GM12878 (cell line): ENCODE measurements at regions not wholly inside any gene's neighbourhood (a gene's known extent, or its start where the extent isn't known, plus 50 kb on each side); places are given as distances from the start of the nearest gene placed in this dataset.
A peak's percentile ranks its signal among the peaks of the same experiment; 100 is the strongest.

Experiments used
- ATAC-seq: fragments of 200-7000 bp; cut with Tn5 transposase; 3 replicates; pipeline ENCODE4 v1.9.1; 2020; ENCODE audit warnings: mild to moderate bottlenecking, moderate library complexity
- BruUV-seq: library from RNA; stranded (reverse); fragments of 400-500 nt; replicated peaks from 2 replicates; lab custom pipeline; 2021; lab: Mats Ljungman, UMichigan
- CTCF ChIA-PET: fragments of 300-600 bp; sonication (Branson Sonifier 250); formaldehyde crosslinking; extraction: SDS; loops from one replicate; lab custom pipeline; 2021; ENCODE audit warnings: inconsistent platforms; lab: Yijun Ruan, JAX
- POLR2A ChIA-PET: fragments of 350-600 bp; formaldehyde crosslinking; extraction: SDS; loops from one replicate; lab custom pipeline; 2021; ENCODE audit warnings: inconsistent platforms; lab: Charles Lee
- RAD21 ChIA-PET: fragments of 300-600 bp; sonication (Branson Sonifier 250); formaldehyde crosslinking; loops from one replicate; lab custom pipeline; 2023; ENCODE audit warnings: antibody characterized with exemption; ENCODE audit not compliant: unreplicated experiment; lab: Charles Lee
- SMC1A ChIA-PET: fragments of 300-600 bp; sonication (Branson Sonifier 250); formaldehyde crosslinking; loops from one replicate; lab custom pipeline; 2023; ENCODE audit not compliant: unreplicated experiment, uncharacterized antibody; lab: Charles Lee
- DNase-seq: peaks from one replicate; pipeline ENCODE4 v3.0.0-alpha.2; 2011; ENCODE audit warnings: low read depth, low spot score
- FAIRE-seq: peaks from 3 replicates; lab custom pipeline; 2011; peaks lifted over from hg19 to GRCh38; lab: Jason Lieb, UNC
- H2AFZ ChIP-seq: 2 replicates; pipeline ENCODE4 v1.6.0; 2011; ENCODE audit warnings: low read depth, low read length, control low read depth; ENCODE audit not compliant: control insufficient read depth
- H3K27ac ChIP-seq: 2 replicates; pipeline ENCODE4 v1.5.1; 2011; ENCODE audit warnings: control low read depth; ENCODE audit not compliant: control insufficient read depth, insufficient read depth
- H3K27me3 ChIP-seq, 2 experiments: replicated peaks in 1 of 2; 2 replicates each; pipeline versions ENCODE4 v1.6.0 to v1.6.1; 2011; ENCODE audit warnings: low read length in 1 of 2; ENCODE audit not compliant: control insufficient read depth in 2 of 2, insufficient read depth in 2 of 2
- H3K36me3 ChIP-seq, 2 experiments: 2 replicates each; pipeline ENCODE4 v1.5.1; 2011; ENCODE audit warnings: low read length in 1 of 2; ENCODE audit not compliant: control insufficient read depth in 2 of 2, insufficient read depth in 2 of 2
- H3K4me1 ChIP-seq: 2 replicates; pipeline ENCODE4 v1.6.1; 2011; ENCODE audit warnings: mild to moderate bottlenecking, low read length, moderate library complexity, mixed read lengths; ENCODE audit not compliant: control insufficient read depth, insufficient read depth
- H3K4me2 ChIP-seq: 2 replicates; pipeline ENCODE4 v1.6.0; 2011; ENCODE audit warnings: control low read depth; ENCODE audit not compliant: control insufficient read depth, insufficient read depth
- H3K4me3 ChIP-seq: fragments of 200-600 bp; sonication (generic); 2 replicates; pipeline ENCODE4 v1.5.1; 2016
- H3K79me2 ChIP-seq: 2 replicates; pipeline ENCODE4 v1.6.0; 2011; ENCODE audit warnings: low read length; ENCODE audit not compliant: control insufficient read depth, insufficient read depth
- H3K9ac ChIP-seq: 2 replicates; pipeline ENCODE4 v1.8.0; 2011; ENCODE audit warnings: low read length, control low read depth, mixed read lengths; ENCODE audit not compliant: control insufficient read depth, insufficient read depth
- H3K9me3 ChIP-seq: replicated peaks from 3 replicates; pipeline ENCODE4 v1.5.1; 2011; ENCODE audit warnings: mild to moderate bottlenecking, low read length; ENCODE audit not compliant: control insufficient read depth, insufficient read depth
- H4K20me1 ChIP-seq: 2 replicates; pipeline ENCODE4 v1.6.0; 2011; ENCODE audit not compliant: control insufficient read depth, insufficient read depth
- BCL11A ChIP-seq: IDR thresholded peaks from 2 replicates; pipeline ENCODE4 v1.6.1; 2011; ENCODE audit warnings: low read depth, low read length
- BHLHE40 ChIP-seq, 2 experiments: fragments of 450-650 bp in 1 of 2; IDR thresholded peaks; 2 replicates each; pipeline ENCODE4 v1.6.1; 2011 to 2017; ENCODE audit warnings: low read depth in 2 of 2, borderline replicate concordance in 1 of 2, improper control_type of control experiment in 1 of 2, low read length in 1 of 2, mild to moderate bottlenecking in 1 of 2
- BMI1 ChIP-seq: fragments of 450-650 bp; IDR thresholded peaks from 2 replicates; pipeline ENCODE4 v1.6.1; 2016; ENCODE audit warnings: mild to moderate bottlenecking, moderate library complexity, borderline replicate concordance
- BRCA1 ChIP-seq: IDR thresholded peaks from 2 replicates; pipeline ENCODE4 v1.6.1; 2011; ENCODE audit warnings: low read depth, low read length, improper control_type of control experiment
- IKZF2 ChIP-seq, 2 experiments: fragments of 450-650 bp; IDR thresholded peaks; 2 replicates each; pipeline ENCODE4 v1.6.1; 2017; ENCODE audit warnings: mild to moderate bottlenecking in 2 of 2, moderate library complexity in 2 of 2
- MTA2 ChIP-seq: fragments of 450-650 bp; IDR thresholded peaks from 2 replicates; pipeline ENCODE4 v1.6.1; 2016; ENCODE audit warnings: low read depth, mild to moderate bottlenecking, moderate library complexity
- MYB ChIP-seq: fragments of 150-350 bp; IDR thresholded peaks from 2 replicates; pipeline ENCODE4 v1.6.1; 2014; ENCODE audit warnings: mild to moderate bottlenecking, low read depth, low read length, borderline replicate concordance
- NRF1 ChIP-seq: conservative IDR thresholded peaks from 2 replicates; pipeline ENCODE4 v1.6.1; 2011; ENCODE audit warnings: mild to moderate bottlenecking, low read depth, low read length, improper control_type of control experiment
- PAX5 ChIP-seq: IDR thresholded peaks from 2 replicates; pipeline ENCODE4 v1.6.1; 2011; ENCODE audit warnings: low read depth, low read length, borderline replicate concordance
- RFX5 ChIP-seq: IDR thresholded peaks from 2 replicates; pipeline ENCODE4 v1.6.1; 2011; ENCODE audit warnings: low read depth, low read length, improper control_type of control experiment
- SP1 ChIP-seq: IDR thresholded peaks from one replicate; pipeline ENCODE4 v1.6.1; 2011; ENCODE audit warnings: low read depth, low read length
- YBX1 ChIP-seq: fragments of 450-650 bp; IDR thresholded peaks from 2 replicates; pipeline ENCODE4 v1.6.1; 2016; ENCODE audit warnings: antibody characterized with exemption
- WGBS: methylation state at CpG from one replicate; pipeline ENCODE4 v1.1.6; 2016; ENCODE audit warnings: low lambda C conversion rate; ENCODE audit not compliant: insufficient replicate concordance, insufficient coverage; ENCODE audit errors: missing lambda C conversion rate; 5-methylcytosine and 5-hydroxymethylcytosine counted together
- in situ Hi-C: fragments of 300-500 bp; cut with MboI; formaldehyde crosslinking; loops from 9 replicates; pipeline ENCODE4 v1.14.3; 2018; ENCODE audit warnings: mixed read lengths
- intact Hi-C: fragments of 100-400 bp; cut with micrococcal nuclease; formaldehyde crosslinking; loops from one replicate; pipeline ENCODE4 v1.14.2; 2022; ENCODE audit not compliant: unreplicated experiment
- TF ChIP-seq, protein P1 (sequence below): fragments of 450-650 bp; IDR thresholded peaks from 2 replicates; pipeline ENCODE4 v1.6.1; 2017; ENCODE audit warnings: mild to moderate bottlenecking
- TF ChIP-seq, protein P2 (sequence below): fragments of 450-650 bp; formaldehyde crosslinking; IDR thresholded peaks from 2 replicates; pipeline ENCODE4 v1.5.0; 2022; ENCODE audit warnings: mild to moderate bottlenecking, missing genetic modification characterization
- TF ChIP-seq, protein P3 (sequence below): fragments of 450-650 bp; formaldehyde crosslinking; IDR thresholded peaks from 2 replicates; pipeline ENCODE4 v1.4.0; 2022; ENCODE audit warnings: mild to moderate bottlenecking, moderate library complexity

DNA sequence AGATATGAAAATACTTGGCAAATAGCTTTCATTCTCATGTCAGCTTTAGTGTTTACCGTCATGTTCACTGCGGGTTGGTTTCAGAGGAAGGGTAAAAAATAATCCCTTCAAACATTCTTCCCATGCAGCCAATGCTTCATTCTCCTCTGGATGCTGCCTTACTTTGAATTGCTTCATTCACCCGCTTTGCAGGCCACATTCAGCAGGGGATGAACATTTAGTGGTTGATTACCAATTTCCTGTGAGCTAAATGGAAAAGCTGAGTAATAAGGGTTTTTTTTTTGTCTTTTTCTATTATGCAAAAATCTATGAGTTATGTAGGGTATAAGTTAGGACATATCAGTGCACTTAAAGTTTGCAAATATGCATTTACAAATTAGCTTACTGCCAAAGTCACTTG, 96.3 kb upstream of the MEF2C start:
- in situ Hi-C loops (no loop called here), intact Hi-C loops (no loop called here)
- H3K4me2 ChIP-seq = no peak overlapping the region
- TF ChIP-seq PAX5 (no peak), YBX1 (no peak), NRF1 (no peak), MYB (no peak), BMI1 (no peak), BHLHE40 (IDR thresholded peaks at IDR 0.05; ENCODE audit: borderline replicate concordance in 1 of 2, low read depth in 2 of 2, low read length in 1 of 2) (no peak), MTA2 (peak; percentile 44), BCL11A (0 out of 2 replicates have a peak, but pooled peaks have one; percentile 38), IKZF2 (IDR thresholded peaks at IDR 0.05) (peak in 1 of 2 experiments; percentile 40; a peak in 2 of 4 replicates), RFX5 (no peak), SP1 (no peak), BRCA1 (no peak)
- TF ChIP-seq, protein P1, sequence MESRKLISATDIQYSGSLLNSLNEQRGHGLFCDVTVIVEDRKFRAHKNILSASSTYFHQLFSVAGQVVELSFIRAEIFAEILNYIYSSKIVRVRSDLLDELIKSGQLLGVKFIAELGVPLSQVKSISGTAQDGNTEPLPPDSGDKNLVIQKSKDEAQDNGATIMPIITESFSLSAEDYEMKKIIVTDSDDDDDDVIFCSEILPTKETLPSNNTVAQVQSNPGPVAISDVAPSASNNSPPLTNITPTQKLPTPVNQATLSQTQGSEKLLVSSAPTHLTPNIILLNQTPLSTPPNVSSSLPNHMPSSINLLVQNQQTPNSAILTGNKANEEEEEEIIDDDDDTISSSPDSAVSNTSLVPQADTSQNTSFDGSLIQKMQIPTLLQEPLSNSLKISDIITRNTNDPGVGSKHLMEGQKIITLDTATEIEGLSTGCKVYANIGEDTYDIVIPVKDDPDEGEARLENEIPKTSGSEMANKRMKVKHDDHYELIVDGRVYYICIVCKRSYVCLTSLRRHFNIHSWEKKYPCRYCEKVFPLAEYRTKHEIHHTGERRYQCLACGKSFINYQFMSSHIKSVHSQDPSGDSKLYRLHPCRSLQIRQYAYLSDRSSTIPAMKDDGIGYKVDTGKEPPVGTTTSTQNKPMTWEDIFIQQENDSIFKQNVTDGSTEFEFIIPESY = no peak
- TF ChIP-seq, protein P2, sequence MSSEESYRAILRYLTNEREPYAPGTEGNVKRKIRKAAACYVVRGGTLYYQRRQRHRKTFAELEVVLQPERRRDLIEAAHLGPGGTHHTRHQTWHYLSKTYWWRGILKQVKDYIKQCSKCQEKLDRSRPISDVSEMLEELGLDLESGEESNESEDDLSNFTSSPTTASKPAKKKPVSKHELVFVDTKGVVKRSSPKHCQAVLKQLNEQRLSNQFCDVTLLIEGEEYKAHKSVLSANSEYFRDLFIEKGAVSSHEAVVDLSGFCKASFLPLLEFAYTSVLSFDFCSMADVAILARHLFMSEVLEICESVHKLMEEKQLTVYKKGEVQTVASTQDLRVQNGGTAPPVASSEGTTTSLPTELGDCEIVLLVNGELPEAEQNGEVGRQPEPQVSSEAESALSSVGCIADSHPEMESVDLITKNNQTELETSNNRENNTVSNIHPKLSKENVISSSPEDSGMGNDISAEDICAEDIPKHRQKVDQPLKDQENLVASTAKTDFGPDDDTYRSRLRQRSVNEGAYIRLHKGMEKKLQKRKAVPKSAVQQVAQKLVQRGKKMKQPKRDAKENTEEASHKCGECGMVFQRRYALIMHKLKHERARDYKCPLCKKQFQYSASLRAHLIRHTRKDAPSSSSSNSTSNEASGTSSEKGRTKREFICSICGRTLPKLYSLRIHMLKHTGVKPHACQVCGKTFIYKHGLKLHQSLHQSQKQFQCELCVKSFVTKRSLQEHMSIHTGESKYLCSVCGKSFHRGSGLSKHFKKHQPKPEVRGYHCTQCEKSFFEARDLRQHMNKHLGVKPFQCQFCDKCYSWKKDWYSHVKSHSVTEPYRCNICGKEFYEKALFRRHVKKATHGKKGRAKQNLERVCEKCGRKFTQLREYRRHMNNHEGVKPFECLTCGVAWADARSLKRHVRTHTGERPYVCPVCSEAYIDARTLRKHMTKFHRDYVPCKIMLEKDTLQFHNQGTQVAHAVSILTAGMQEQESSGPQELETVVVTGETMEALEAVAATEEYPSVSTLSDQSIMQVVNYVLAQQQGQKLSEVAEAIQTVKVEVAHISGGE (CRISPR knock-in tag) = no peak
- TF ChIP-seq, protein P3, sequence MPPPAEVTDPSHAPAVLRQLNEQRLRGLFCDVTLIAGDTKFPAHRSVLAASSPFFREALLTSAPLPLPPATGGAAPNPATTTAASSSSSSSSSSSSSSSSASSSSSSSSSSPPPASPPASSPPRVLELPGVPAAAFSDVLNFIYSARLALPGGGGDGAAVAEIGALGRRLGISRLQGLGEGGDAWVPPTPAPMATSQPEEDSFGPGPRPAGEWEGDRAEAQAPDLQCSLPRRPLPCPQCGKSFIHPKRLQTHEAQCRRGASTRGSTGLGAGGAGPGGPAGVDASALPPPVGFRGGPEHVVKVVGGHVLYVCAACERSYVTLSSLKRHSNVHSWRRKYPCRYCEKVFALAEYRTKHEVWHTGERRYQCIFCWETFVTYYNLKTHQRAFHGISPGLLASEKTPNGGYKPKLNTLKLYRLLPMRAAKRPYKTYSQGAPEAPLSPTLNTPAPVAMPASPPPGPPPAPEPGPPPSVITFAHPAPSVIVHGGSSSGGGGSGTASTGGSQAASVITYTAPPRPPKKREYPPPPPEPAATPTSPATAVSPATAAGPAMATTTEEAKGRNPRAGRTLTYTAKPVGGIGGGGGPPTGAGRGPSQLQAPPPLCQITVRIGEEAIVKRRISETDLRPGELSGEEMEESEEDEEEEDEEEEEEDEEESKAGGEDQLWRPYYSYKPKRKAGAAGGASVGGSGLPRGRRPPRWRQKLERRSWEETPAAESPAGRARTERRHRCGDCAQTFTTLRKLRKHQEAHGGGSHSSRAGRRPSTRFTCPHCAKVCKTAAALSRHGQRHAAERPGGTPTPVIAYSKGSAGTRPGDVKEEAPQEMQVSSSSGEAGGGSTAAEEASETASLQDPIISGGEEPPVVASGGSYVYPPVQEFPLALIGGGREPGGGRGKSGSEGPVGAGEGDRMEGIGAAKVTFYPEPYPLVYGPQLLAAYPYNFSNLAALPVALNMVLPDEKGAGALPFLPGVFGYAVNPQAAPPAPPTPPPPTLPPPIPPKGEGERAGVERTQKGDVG = no peak

More for the DNA sequence above, 96.3 kb upstream of the MEF2C start:
- no peak for FAIRE-seq
- no peaks in the 10 kb centered on the region for H3K36me3 ChIP-seq
- H3K27me3 ChIP-seq = no peaks in the 10 kb centered on the region
- no TSS peak for BruUV-seq
- CTCF ChIA-PET = interaction anchor here (0.9 to 2.6 kb wide), 4 partner anchors 9 to 750 kb away, joined by 3 to 10 read pairs (median 4); no protein-coding TSS in a partner anchor
- DNase-seq = peak; percentile 34
- no peaks in the 10 kb centered on the region for H3K79me2 ChIP-seq
- H3K4me1 ChIP-seq = 0 out of 2 replicates have a peak, but pooled peaks cover 2% of the 10 kb centered on the region
- WGBS = 5% methylated on average over 3 of the region's 3 CpGs
- H4K20me1 ChIP-seq = no peaks in the 10 kb centered on the region
- SMC1A ChIA-PET = interaction anchor here (0.6 to 2.3 kb wide), 16 partner anchors 9 to 288 kb away, joined by 3 to 7 read pairs (median 4); no protein-coding TSS in a partner anchor
- peak; percentile 82 for ATAC-seq
- H3K4me3 ChIP-seq = no peak overlapping the region
- H3K9me3 ChIP-seq = no peaks in the 10 kb centered on the region
- no peak overlapping the region; the same call in 1 of the 2 replicates for H2AFZ ChIP-seq
- RAD21 ChIA-PET = interaction anchor here (1.1 to 1.8 kb wide), 4 partner anchors 87 to 172 kb away, joined by 3 to 5 read pairs (median 4); no protein-coding TSS in a partner anchor
- H3K9ac ChIP-seq = no peak overlapping the region
- H3K27ac ChIP-seq = no peak overlapping the region
- POLR2A ChIA-PET = interaction anchor here (0.6 to 1.1 kb wide), 3 partner anchors 9 to 235 kb away, joined by 3 to 4 read pairs (median 3); no protein-coding TSS in a partner anchor
